Heart right ventricle (tissue), 16 donors: ENCODE measurements at regions not wholly inside any gene's neighbourhood (a gene's known extent, or its start where the extent isn't known, plus 50 kb on each side); places are given as distances from the start of the nearest gene placed in this dataset.

Source experiments
- ATAC-seq, 8 donors: fragments of 200-7000 bp; cut with Tn5 transposase; one replicate each; pipeline ENCODE4 v1.9.1; 2020; ENCODE audit warnings: mild to moderate bottlenecking in 8 of 8, moderate library complexity in 8 of 8, moderate number of reproducible peaks in 1 of 8
- DNase-seq, 2 donors: peaks; one replicate each; pipeline ENCODE4 v3.0.0-alpha.2; 2020
- H3K27ac ChIP-seq, 10 donors: fragments of 200-600 bp; sonication (generic) in 2 of 10; one replicate each; pipeline versions ENCODE4 v1.5.0 to v1.8.0; 2020 to 2022; ENCODE audit warnings: mild to moderate bottlenecking in 3 of 10
- H3K27me3 ChIP-seq, 7 donors: fragments of 200-600 bp; one replicate each; pipeline ENCODE4 v1.8.0; 2021 to 2022; ENCODE audit warnings: mild to moderate bottlenecking in 2 of 7
- H3K36me3 ChIP-seq, 9 donors: fragments of 200-600 bp; sonication (generic) in 1 of 9; one replicate each; pipeline versions ENCODE4 v1.5.0 to v1.8.0; 2020 to 2022; ENCODE audit warnings: mild to moderate bottlenecking in 2 of 9
- H3K4me1 ChIP-seq, 9 donors: fragments of 200-600 bp; sonication (generic) in 1 of 9; one replicate each; pipeline versions ENCODE4 v1.5.0 to v1.8.0; 2020 to 2022; ENCODE audit warnings: mild to moderate bottlenecking in 4 of 9
- H3K4me3 ChIP-seq, 10 donors: fragments of 200-600 bp; sonication (generic) in 2 of 10; one replicate each; pipeline versions ENCODE4 v1.5.0 to v1.8.0; 2020 to 2022; ENCODE audit warnings: mild to moderate bottlenecking in 7 of 10, moderate library complexity in 2 of 10
- H3K9me3 ChIP-seq, 11 donors: fragments of 200-600 bp in 10 of 11; sonication (generic) in 2 of 11; one replicate each; pipeline versions ENCODE4 v1.5.0 to v1.8.0; 2013 to 2022; ENCODE audit warnings: mild to moderate bottlenecking in 2 of 11, control low read depth in 1 of 11, moderate library complexity in 1 of 11
- WGBS, 2 donors: extraction: QIAGEN DNeasy Blood & Tissue Kit; methylation state at CpG; one replicate each; pipeline ENCODE4 v1.1.7; 2013; ENCODE audit warnings: inconsistent platforms in 1 of 2; 5-methylcytosine and 5-hydroxymethylcytosine counted together
- intact Hi-C, 10 donors: fragments of 100-400 bp; cut with DNase I; formaldehyde crosslinking; loops; one replicate each; pipeline versions ENCODE4 v1.11.1 to v1.14.2; 2022
- TF ChIP-seq, protein P1 (sequence below), 9 donors: fragments of 200-600 bp; sonication (generic) in 2 of 9; IDR thresholded peaks; one replicate each; pipeline versions ENCODE4 v1.5.0 to v1.8.0; 2021 to 2022; ENCODE audit warnings: antibody characterized with exemption in 9 of 9, mild to moderate bottlenecking in 5 of 9, moderate library complexity in 1 of 9
- donor health status: Arrhythmogenic right ventricular cardiomyopathy.
- donor health status: ischemic (EF 13 %, LVEDD 7.1; RV severe dilation, severe dysfunction).
- donor health status: healthy with polysubstance abuse.
- donor health status: DM: no; HTN: yes; CAD: no.
- donor health status: DM: no; HTN: no; CAD: no.
- donor health status: ischemic (EF 25% LVEDD 6.9; RV normal size, moderate dysfunction).
- donor health status: ischemic (EF 25% LVEDD 5.7; RV mildly dilated, moderate dysfunction).
- donor health status: healthy.
- donor health status: DM: yes; HTN: yes; CAD: no.
- donor health status: Ischemic cardiomyopathy.
- donor health status: ischemic (EF 35%, LVEDD 5.7; RV mildly dilated, moderate dysfunction).
- donor health status: nonischemic (EF 11% LVEDD 7.7; RV severe dilation, severe dysfunction).
- donor health status: DM: yes; HTN: yes; CAD: no.
- donor health status: PGD.
- donor health status: ischemic (EF 29% LVEDD 5.4; RV normal size, mild dysfunction).
- donor health status: nonischemic (EF 23%, LVEDD 6.1; RV moderate dilation, normal function).

DNA sequence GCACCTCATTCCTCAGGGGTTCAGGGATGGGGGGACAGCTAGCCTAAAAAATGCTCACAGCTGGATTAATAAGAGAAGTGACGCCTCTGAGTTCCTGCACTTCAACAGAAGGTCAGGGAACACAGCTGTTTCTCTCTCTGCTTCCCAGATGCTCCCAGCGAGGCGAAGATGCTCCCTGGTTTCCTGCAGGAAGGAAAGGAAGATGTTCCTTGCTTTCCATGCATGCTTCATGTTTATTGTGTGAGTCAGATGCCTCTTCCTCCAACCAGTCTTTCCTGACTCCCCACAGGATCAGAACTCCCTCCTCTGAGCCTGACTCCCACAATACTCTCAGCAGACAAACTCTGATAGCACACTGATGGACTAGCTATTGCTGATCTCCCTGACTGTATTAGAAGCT lies 71.9 kb downstream of the MFAP3 start:
- ATAC-seq (no peak), DNase-seq (no peak)
- intact Hi-C loops: no loop called here
- Histone ChIP-seq H3K4me1 (no peaks in the 10 kb centered on the region), H3K4me3 (no peak overlapping the region), H3K27ac (no peak overlapping the region), H3K9me3 (no peaks in the 10 kb centered on the region), H3K36me3 (no peaks in the 10 kb centered on the region), H3K27me3 (no peaks in the 10 kb centered on the region)
- 48 to 63% methylated on average over 3 of the region's 3 CpGs for WGBS, 2 donors
- TF ChIP-seq, protein P1, sequence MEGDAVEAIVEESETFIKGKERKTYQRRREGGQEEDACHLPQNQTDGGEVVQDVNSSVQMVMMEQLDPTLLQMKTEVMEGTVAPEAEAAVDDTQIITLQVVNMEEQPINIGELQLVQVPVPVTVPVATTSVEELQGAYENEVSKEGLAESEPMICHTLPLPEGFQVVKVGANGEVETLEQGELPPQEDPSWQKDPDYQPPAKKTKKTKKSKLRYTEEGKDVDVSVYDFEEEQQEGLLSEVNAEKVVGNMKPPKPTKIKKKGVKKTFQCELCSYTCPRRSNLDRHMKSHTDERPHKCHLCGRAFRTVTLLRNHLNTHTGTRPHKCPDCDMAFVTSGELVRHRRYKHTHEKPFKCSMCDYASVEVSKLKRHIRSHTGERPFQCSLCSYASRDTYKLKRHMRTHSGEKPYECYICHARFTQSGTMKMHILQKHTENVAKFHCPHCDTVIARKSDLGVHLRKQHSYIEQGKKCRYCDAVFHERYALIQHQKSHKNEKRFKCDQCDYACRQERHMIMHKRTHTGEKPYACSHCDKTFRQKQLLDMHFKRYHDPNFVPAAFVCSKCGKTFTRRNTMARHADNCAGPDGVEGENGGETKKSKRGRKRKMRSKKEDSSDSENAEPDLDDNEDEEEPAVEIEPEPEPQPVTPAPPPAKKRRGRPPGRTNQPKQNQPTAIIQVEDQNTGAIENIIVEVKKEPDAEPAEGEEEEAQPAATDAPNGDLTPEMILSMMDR (IDR thresholded peaks at IDR 0.05): no peak

GRCh38 chr5:154111214-154111613 lies 72.4 kb downstream of the MFAP3 start:
- DNase-seq: no peak
- no peak overlapping the region for H3K4me3 ChIP-seq
- no peaks in the 10 kb centered on the region for H3K4me1 ChIP-seq
- no peak overlapping the region for H3K27ac ChIP-seq
- intact Hi-C loops: no loop called here
- no peaks in the 10 kb centered on the region for H3K36me3 ChIP-seq
- no peaks in the 10 kb centered on the region for H3K27me3 ChIP-seq
- TF ChIP-seq, protein P1 (IDR thresholded peaks at IDR 0.05): no peak
- ATAC-seq: no peak
- 96 to 98% methylated on average over 4 of the region's 4 CpGs for WGBS, 2 donors
- no peaks in the 10 kb centered on the region for H3K9me3 ChIP-seq

DNA sequence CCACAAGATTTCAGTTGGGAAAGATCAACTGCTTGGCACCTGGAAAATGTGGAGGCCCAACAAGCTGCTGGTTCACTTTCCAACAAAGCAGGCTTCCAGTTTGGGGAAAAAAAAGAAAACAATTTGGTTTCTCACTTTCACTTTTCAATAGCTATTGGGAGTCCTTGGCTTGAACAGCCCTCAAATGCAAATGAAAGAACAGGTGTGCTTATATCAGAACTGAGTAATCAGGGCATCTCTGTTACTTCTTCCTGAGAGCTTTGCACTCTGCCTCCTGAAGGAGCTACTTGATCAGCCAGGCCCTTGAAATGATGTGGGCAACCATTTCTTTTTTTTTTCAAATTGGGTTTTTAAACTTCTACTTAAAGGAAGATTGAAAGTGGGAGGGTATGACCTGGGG lies 73.5 kb downstream of the MFAP3 start:
- Histone ChIP-seq H3K4me3 (no peak overlapping the region), H3K9me3 (no peaks in the 10 kb centered on the region), H3K4me1 (no peaks in the 10 kb centered on the region), H3K36me3 (no peaks in the 10 kb centered on the region), H3K27ac (no peak overlapping the region), H3K27me3 (no peaks in the 10 kb centered on the region)
- ATAC-seq (no peak), DNase-seq (no peak)
- intact Hi-C loops: no loop called here
- TF ChIP-seq, protein P1 (IDR thresholded peaks at IDR 0.05): no peak

DNA sequence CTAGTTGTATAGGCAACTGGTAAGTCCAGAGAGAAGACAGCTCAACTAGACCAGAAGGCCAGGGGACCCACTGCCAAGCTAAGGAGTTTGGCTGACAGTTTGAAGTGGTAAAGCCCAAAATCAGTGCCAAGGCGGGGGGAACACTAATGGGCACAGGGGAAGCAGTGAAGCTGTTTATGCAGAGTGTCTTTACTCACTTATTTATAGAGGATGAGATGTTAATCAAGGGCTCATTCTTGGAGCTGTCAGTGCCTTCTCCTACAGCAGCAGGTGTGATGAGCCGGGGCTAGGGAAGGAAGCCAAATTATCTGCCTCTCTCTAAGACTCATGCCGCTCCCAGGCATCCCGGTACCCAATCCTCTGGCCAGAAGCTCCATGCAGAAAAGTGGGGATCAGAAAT lies 75.2 kb upstream of the GALNT10 start:
- H3K36me3 ChIP-seq: no peaks in the 10 kb centered on the region
- no peaks in the 10 kb centered on the region for H3K27me3 ChIP-seq
- no peak for DNase-seq
- WGBS, 2 donors: 73 to 74% methylated on average over 4 of the region's 4 CpGs
- H3K27ac ChIP-seq: no peak overlapping the region
- H3K9me3 ChIP-seq: no peaks in the 10 kb centered on the region
- H3K4me3 ChIP-seq: no peak overlapping the region
- intact Hi-C loops: no loop called here
- peak in 1 of 8 donors; percentile 42 for ATAC-seq
- H3K4me1 ChIP-seq: peaks cover 0 to 6% (median 0%) of the 10 kb centered on the region in 9 donors
- TF ChIP-seq, protein P1 (IDR thresholded peaks at IDR 0.05): no peak

DNA sequence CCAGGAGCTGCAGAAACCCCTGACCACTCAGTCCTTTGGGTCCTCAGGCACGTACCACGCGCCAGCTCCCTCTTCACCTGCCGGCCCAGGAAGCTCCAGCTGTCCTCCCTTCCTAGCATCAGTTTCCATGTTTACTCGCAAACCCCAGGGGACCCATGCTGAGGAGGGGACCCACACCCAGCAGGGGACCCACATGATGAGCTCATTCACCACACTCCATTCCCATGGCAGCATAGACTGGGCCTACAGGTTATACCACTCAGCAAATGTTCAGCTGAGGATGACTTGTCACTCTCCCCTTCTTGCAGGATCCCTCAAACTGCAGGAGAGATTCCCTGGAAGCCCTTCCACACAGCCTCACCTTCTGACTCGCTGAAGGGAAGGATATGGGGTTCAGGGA lies 73.5 kb upstream of the GALNT10 start:
- no peak overlapping the region for H3K4me3 ChIP-seq
- H3K9me3 ChIP-seq: no peaks in the 10 kb centered on the region
- DNase-seq: no peak
- 90 to 95% methylated on average over 6 of the region's 6 CpGs for WGBS, 2 donors
- intact Hi-C loops: no loop called here
- peaks cover 0 to 2% (median 0%) of the 10 kb centered on the region in 9 donors for H3K36me3 ChIP-seq
- TF ChIP-seq, protein P1 (IDR thresholded peaks at IDR 0.05): no peak
- ATAC-seq: no peak
- no peak overlapping the region for H3K27ac ChIP-seq
- peaks cover 0 to 6% (median 0%) of the 10 kb centered on the region in 9 donors for H3K4me1 ChIP-seq
- H3K27me3 ChIP-seq: no peaks in the 10 kb centered on the region
